Limb (tissue), 2 donors: ENCODE measurements at regions not wholly inside any gene's neighbourhood (a gene's known extent, or its start where the extent isn't known, plus 50 kb on each side); places are given as distances from the start of the nearest gene placed in this dataset.
"Not testable (repeated sequence)": the region's sequence is repeated elsewhere in the genome, so short reads cannot be mapped to it uniquely, and the experiment has no call there.

Experiments used
- DNase-seq, 2 donors: peaks; one replicate each; pipeline ENCODE4 v3.0.0-alpha.2; 2016; ENCODE audit errors: extremely low spot score in 2 of 2

DNA sequence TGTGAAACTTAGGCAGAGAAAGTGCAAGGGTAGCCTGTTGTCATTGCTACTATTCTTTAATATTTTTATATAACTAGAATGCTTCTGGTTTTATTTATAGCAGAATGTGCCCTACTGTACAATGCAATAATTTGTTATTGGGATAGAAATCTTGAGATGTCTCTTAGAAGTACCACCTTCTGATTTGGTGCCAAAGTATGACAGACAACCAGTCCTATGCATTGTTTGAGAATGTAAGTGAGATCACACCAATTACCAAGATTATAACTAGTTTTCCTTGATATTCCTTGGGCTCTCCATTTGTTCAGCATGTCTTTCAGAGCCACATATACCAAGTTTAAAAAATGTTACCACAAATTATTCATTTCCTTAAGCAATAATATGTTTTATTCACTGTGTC, 399.7 kb downstream of the CPS1 start:
- DNase-seq, result no peak

DNA sequence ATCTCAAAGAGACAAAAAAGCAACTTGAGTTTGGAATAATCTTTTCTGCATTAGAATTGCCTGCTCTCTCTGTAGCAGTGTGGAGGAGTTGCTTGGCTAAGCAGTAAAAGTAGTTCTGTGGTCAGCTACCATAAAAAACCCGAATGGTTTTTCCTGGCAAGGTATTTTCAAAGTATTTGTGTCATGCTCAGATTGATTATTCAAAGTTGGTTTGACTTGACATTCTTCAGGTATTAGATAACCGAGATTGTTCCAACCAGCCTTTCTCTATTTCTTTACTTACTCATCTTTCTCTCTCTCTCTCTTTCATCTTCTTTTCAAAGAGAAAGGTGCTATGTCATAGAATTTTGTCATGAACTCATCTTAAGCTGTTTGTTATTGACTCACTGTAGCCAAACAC, 404.9 kb downstream of the CPS1 start:
- no peak for DNase-seq

DNA sequence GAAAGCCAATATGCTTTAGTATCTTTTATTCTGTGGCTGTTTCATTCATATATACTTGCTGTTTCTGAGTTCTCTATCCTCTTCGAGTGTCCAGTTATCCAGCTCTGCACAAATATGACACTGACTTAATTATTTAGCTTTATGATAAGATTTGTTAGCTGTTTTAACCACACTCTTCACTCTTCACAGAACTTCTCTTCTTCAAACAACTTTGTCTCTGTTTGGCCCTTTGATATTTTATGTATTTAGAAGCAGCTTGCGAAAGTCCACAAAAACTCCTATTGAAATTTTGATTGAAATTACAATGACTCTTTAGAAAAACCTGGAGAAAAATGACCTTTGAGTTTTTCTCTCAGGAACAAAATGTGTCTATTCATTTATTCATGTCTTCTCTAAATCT, 407.0 kb downstream of the CPS1 start:
- no peak for DNase-seq

DNA sequence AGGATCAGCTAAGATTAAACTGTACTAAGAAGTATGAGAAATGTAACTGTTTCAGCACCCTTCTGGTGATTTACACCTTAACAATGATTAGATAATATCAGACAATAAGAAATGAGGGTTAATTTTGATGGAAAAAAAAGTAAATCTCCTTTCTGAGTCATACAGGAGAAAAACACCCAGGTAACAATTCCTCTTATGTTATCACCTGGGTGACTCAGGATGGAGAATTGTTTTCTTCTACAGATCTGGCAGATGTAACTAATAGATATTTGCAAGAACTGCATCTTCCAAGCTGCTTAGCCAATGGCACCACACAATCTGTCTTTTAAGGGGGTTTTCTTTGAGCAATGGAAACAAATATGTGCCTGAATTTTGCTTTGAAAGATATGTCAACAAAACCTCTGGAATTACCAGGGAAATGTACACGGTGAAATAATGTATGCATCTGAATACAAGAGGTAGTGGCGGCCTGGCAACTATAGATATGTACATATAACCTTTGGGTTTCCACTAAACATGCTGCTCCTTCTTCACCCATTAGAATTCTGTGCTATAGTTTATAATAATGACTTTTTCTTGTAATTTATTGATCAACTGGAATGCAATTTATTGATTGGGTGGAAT, 407.9 kb downstream of the CPS1 start:
- DNase-seq, result no peak

DNA sequence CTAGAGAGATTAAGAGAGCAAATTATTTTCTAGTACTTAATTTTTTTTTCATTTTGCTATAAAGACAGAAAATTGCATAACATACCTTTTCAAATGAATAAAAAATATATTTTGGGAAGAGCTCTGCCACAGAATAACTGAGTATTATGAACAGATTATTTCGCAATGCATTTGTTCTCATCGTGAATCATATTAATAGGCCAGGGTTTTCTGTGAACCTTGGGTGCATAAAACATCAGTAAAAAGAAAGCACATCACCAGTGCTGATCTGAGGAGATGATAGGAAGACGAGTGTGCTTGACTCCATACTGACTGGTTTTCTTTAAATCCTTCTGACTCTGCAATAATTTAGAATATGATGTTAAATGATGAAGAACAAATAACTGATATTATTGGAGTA, 409.1 kb downstream of the CPS1 start:
- no peak for DNase-seq

DNA sequence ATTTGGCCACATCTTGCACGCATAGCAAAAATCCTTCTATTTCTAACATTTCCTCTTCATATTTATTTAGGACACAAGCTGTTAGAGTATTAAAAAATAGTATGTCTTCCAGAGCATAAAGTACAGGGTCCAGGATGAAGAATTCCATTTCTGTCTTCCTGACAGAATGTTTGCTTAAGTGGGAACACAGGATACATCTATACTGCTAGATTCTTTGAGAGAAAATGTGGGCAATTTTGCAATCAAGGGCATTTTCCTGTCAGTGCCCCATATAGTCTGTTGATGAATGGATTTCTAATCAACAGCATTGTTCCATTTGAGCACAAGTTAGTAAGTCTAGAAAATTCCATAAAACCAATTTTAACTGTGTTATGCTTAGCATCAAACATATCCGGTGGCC, 409.9 kb downstream of the CPS1 start:
- DNase-seq, result no peak

DNA sequence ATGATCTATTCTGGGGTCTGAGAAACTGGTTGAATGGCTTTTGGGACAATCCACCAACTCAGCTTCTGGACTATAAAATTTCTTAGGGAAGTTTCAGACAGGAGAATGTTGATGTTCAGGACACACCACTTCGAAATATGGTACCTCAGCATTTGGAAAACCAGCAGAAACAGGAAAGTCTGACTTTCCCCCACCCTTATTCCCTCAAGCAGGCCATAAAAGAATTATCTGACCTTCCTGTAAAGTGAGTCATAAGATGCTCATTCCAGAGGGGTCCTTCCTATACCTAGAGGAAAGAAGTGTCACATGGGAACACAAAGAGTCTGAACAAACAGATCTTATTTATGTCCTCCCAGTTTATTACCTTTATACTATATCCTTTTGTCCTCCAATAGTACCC, 415.0 kb downstream of the CPS1 start:
- DNase-seq, result no peak

DNA sequence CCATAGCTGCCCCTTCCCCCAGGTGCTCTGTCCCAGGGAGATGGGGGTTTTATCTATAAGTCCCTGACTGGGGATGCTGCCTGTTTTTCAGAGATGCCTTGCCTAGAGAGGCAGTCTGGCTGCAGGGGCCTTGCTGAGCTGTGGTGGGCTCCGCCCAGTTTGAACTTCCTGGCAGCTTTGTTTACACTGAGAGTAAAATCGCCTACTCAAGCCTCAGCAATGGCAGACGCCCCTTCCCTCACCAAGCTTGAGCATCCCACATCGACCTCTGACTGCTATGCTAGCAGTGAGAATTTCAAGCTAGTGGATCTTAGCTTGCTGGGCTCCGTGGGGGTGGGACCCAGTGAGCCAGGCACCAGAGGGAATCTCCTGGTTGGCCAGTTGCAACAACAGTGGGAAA, 430.4 kb downstream of the CPS1 start:
- DNase-seq, result not testable (repeated sequence)

DNA sequence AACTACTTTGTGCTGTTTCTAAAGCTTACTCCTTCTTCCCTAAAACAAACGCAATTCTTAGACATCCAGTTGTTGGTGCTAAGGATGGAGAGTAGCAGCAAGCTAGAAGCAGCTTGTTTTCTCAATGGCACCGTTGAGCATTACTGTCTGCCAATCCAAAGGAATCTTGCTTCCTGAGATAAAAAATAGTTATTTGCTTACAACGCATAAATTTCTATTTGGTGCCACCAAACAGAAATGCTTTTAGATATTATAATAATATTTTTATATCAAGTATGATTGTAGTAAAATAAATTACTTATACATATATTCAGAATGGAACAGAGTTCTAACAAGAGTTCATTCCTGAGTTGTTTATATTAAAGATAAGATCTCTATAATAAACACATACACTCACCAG, 434.7 kb downstream of the CPS1 start:
- no peak for DNase-seq

DNA sequence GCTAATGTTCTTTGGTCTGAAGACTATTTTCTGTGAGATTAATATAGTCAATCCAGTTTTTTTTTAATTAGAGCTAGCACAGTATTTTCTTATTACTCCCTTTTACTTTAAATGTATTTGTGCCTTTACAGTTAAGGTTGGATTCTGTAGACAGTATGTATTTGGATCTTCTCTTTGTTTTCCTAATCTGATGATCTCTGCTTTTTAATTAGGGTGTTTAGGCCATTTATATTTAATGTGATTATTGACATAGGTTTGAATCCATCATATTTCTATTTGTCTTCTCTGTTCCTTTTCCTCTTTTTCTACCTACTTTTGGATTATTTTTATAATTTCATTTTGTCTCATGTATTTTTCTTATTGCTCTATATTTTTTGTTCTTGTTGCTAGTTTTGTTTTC, 437.7 kb downstream of the CPS1 start:
- no peak for DNase-seq

DNA sequence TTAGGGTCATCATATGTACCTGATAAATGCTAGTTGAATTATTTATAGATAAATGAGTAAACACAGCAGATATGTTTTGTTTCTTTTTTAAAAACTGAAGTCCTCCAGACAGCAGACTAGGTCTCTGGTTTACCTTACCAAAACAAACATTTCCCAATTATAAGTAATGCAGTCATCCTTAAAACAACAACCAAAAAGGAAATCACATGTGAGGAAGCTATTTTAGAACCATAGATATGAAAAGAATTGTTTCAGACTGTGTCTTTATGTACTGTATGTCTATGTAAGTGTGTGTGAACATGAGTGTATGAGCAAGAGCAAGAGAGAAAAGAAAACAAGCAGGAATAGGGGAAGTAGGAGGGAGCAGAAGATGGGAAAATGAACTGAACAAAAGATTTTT, 441.0 kb downstream of the CPS1 start:
- no peak for DNase-seq

DNA sequence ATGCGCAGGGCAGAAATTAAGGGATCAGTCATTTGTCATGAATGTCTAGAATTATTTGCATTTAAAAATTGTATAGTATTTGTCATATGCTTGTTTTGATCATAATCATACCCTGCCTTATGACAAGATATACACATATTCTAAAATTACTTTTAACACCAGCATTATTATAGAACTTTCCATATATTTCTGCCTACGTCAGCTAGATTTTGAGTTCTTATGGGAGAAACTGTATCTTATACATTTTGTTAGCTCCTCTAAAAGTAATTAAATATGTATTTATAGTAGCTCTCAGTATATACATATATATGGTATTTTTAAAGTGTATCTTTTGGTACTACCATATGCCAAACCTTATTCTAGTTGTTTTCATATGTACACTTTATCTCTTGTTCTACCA, 441.9 kb downstream of the CPS1 start:
- no peak for DNase-seq

DNA sequence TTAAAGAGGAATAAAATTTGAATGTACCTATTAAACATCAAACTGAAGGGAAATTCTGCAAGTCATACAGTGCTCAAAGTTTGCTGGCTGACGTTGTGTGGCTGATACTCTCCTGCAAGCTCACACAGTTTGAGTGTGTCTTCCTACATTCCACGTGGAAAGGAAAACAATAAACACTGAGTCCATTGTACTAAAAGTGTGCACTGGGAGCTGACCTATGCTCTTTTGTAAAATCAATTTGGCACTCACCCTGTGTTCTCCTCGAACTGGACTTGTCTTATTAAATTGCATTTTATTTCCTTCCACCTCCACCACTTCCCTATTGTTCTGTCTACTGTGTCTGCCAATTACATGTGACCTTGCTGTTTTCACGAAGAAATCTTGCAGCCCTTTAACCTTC, 458.0 kb downstream of the CPS1 start:
- no peak for DNase-seq

DNA sequence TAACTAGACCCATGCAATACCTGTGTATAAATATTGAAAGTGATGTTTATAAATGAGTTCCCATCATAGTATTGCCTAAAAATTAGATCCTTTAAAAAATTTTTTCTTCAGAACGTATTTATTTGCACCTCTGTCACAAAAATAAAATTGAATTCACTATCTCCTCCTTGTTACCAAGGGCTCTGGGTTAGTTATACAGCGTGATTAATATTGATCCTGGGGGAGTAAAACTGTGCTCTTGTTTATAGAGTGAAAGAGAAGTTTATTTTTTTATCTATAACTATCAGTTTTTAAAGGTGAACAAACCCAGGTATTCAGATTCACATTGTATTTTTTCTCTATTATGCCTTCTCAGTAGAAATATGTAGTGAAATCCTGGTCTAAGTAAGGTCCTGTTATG, 458.5 kb downstream of the CPS1 start:
- no peak for DNase-seq

DNA sequence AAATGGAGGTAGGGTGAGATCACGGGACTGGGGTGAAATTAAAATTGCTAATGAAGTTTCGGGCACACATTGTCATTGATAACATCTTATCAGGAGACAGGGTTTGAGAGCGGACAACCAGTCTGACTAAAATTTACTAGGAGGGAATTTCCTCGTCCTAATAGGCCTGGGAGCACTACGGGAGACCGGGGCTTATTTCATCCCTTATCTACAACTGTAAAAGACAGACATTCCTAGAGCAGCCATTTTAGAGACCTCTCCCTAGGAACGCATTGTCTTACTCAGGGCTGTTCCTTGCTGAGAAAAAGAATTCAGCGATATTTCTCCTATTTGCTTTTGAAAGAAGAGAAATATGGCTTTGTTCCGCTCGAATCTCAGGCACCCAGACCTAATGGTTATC, 468.7 kb downstream of the CPS1 start:
- DNase-seq, result not testable (repeated sequence)

DNA sequence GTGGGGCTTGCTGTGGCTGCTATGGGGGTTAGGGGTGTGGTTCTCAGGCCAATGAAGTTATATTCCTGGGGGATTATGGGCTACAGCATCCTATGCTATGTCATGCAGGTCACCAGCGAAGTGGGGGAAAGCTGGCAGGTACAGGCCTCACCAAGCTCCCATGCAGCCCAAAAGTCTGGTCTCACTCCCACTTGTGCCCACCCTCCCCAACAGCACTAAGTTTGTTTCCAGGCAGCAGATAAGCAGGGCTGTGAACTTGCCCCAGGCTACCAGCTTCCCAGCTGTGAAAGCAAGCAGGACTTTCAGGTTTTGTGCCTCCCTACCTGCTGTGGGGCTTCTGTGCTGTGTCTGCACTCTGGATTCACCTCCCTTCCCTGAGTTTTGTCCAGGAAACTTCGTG, 469.7 kb downstream of the CPS1 start:
- no peak for DNase-seq

DNA sequence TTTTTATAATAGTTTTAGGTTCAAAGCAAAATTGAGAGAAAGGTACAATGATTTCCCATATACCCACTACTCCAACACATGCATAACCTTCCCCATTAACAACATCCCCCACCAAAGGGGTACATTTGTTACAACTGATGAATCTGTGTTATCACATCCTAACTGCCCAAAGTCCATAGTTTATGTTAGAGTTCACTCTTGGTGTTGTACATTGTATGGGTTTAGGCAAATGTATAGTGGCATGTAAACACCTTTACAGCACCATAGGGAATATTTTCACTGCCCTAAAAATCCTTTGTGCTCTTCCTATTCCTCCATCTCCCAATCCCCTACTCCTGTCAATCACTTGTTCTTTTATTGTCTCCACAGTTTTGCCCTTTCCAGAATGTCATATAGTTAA, 471.6 kb downstream of the CPS1 start:
- DNase-seq, result no peak

DNA sequence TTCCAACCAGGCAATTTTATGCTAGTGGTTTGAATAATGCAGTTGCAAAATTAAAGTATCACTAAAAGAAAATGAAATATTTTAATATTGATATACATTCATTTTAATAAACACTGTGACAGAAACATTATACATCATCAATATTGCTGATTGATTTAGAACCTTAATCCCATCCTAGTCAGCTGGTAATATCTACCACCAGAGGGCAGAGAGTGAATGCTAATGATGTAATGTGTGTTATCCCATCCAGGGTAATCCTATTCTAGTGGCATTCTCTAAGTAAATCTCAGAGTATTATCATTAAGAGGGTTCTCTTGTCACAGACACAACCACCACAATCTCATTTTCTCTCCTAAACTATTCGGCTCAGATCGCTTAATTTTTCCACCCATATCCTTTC, 477.4 kb downstream of the CPS1 start:
- DNase-seq, result no peak

DNA sequence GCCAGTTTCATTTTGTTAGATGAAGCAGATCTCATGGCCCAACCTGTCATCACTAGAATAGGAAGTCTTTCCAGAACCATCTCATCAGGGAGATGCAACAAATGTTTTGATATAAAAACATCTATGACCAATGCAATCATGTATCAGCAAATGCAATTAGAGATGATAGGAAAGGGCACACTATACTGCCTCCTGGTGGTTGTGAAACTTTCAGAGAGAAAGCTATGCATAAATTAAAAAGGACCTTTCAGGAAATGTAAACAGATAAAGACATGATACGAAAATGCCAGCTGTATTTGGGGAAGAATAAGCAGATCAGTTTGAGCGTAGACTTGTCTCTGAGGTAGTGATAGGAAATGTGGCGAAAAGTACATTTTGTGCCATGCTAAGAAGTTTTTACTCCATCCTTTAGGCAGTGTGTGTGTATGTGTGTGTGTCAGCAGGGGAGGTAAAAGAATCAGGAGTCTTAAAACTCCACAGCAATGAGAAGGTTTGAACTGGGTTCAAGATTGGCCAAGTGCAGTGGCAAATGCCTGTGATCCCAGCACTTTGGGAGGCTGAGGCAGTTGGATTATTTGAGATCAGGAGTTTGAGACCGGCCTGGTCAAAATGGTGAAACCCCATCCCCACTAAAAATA, 479.3 kb downstream of the CPS1 start:
- DNase-seq, result no peak

DNA sequence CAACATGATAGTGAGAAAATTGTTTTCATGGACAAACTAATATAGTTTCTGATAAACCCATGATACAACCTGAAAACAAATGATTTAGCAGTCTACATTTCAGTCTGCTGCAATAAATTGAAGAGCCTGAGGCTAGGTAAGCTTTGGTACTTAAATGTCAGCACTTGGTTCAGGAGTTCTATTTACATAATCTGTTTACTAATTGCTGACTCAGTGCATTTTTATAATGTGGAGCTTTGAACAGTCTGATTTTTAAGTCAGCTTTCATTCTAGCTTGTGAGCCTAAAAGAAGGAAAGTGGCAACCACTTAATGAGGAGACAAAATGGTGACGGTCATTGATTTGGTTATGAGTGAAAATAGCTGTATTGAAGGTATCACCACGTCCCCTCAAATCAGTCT, 488.6 kb downstream of the CPS1 start:
- no peak for DNase-seq

DNA sequence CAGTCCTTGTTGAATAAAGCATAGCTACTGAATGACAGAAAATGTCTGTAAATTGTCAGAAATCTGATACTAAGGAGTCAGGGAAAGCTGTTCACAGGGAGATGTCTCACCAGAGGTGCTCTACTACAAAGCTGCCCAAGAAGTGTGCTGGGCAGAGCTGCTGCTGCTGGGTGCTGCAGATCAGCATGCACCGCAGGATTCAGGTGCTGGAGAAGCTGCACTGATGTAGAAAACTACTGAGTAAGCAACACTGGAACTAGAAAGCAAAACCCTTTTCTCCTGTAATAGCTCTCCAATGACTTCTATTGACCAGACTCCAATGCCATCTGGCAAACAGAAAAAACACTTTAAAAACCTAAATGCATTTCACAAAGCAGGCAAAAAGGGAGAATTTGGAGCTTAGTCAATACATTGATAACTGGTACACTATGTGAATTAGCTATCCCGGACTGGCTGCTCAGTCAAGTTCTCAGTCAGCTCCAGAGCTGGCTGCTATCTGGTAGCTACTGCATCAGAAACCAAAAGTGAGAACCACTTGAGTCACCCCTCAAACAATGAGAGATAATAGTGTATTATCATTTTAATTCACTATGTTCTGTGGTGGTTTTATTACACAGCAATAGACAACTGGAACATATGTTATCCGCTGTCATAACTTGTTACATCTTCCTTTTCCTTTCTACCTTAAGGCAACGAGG, 493.1 kb downstream of the CPS1 start:
- no peak for DNase-seq

DNA sequence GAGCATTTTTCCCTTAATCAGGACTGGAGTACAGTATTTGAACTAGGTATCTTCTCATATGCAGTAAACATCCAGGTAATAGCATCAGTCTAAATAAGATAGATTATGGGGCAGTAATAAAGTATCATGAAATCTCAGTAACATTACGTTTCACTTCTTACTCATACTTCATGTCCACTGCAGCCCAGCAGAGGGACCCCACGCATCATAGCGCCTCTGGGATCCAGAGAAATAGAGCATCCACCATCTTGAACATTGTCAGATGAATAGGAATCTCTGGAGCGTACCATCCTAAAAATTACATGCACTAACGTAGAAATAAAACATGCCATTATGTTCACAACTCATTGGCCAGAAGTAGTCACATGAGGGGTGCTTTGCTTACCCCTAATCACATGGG, 499.0 kb downstream of the CPS1 start:
- no peak for DNase-seq

DNA sequence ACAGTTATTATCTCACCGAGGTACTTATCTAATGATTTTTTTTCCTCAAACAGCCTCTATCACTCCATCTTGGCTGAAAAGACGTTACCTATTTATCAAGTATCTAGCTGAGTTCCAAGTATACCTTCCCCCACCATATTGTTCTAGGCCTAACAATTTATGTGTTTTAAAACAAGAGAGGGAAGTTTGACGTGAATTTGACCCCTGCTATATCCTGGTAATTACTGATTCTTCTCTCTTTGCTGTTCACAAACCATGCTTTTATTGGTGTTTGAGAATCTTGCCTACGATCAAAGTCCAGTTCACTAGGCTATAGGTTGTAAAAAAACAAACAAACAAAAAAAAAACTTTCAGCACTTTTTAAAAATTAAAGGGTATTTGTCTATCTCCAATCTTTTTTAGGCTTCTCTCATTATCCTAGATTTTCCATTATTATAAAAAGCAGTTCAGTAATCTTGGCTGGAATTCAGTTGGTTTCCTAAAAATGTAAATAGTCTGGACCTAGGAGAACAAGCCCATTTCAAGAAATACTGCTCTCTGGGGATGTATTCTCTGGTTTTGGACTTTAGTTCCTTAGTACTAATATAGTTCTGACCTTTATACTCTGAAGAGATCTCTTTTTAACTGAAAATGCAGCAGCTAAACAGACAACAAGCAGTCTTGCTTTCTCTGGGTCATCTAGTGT, 505.4 kb downstream of the CPS1 start:
- no peak for DNase-seq
